ENCODE measurements at regions not wholly inside any gene's neighbourhood (a gene's known extent, or its start where the extent isn't known, plus 50 kb on each side); places are given as distances from the start of the nearest gene placed in this dataset.

GRCh38 chr11:127640561-127641451 is 640.2 kb upstream of the KIRREL3 start:
- ATAC-seq = no peak
- H3K4me3 ChIP-seq = no peak overlapping the region
- no peaks in the 10 kb centered on the region for H3K4me1 ChIP-seq (ENCODE audit: control insufficient read depth, insufficient read depth, low read length)
- no peaks in the 10 kb centered on the region for H3K27me3 ChIP-seq (replicated peaks in 1 of 2; ENCODE audit: control insufficient read depth in 2 of 2, insufficient read depth in 2 of 2, low read length in 1 of 2)
- H3K4me2 ChIP-seq (ENCODE audit: control insufficient read depth, insufficient read depth) = no peak overlapping the region
- CTCF ChIA-PET = no interaction called here
- BruUV-seq (replicated peaks) = no TSS peak
- no peak overlapping the region for H3K9ac ChIP-seq (ENCODE audit: control insufficient read depth, insufficient read depth, low read length)
- RAD21 ChIA-PET (ENCODE audit: unreplicated experiment) = no interaction called here
- in situ Hi-C loops (cut with MboI) (no loop called here), intact Hi-C loops (cut with micrococcal nuclease; ENCODE audit: unreplicated experiment) (no loop called here)
- SMC1A ChIA-PET (ENCODE audit: uncharacterized antibody, unreplicated experiment) = no interaction called here
- no peak overlapping the region for H3K27ac ChIP-seq (ENCODE audit: control insufficient read depth, insufficient read depth)
- POLR2A ChIA-PET = no interaction called here
- no peaks in the 10 kb centered on the region for H3K79me2 ChIP-seq (ENCODE audit: control insufficient read depth, insufficient read depth, low read length)
- WGBS (ENCODE audit: insufficient coverage, insufficient replicate concordance, low lambda C conversion rate, missing lambda C conversion rate) = 71% methylated on average over 1 of the region's 1 CpG
- H2AFZ ChIP-seq (ENCODE audit: control insufficient read depth, low read depth, low read length) = no peak overlapping the region
- no peak for TF ChIP-seq EGR1 (IDR thresholded peaks at IDR 0.05; ENCODE audit: borderline replicate concordance in 1 of 2, low read depth in 2 of 2, low read length in 2 of 2)
- 0 out of 2 replicates have a peak, but pooled peaks have one; percentile 44 for TF ChIP-seq IKZF1 (conservative IDR thresholded peaks at IDR 0.05)
- DNase-seq (ENCODE audit: low read depth, low spot score) = no peak
- no peak for FAIRE-seq
- H3K9me3 ChIP-seq (replicated peaks; ENCODE audit: control insufficient read depth, insufficient read depth, low read length) = no peaks in the 10 kb centered on the region
- no peaks in the 10 kb centered on the region for H4K20me1 ChIP-seq (ENCODE audit: control insufficient read depth, insufficient read depth)
- H3K36me3 ChIP-seq (ENCODE audit: control insufficient read depth in 2 of 2, insufficient read depth in 2 of 2, low read length in 1 of 2) = no peaks in the 10 kb centered on the region

DNA sequence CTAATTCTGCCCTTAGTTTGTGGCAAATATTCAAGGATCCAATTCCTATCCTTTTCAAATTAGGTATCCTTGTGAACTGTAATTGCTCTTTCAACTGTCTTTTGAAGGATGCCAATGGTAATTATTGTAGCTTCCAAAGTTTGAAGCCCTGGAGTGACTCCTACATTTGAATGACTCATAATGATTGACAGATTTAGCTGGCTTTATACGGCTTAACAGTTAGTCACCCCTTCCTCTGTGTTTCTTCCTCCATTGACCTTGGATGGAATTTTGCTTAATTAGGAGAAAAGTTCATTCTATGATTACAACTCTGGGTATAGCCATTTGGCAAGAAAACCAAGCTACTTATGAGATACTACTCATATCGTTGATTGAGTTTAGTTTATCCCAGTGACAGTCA is 639.3 kb upstream of the KIRREL3 start:
- no peak for ATAC-seq
- Histone ChIP-seq H3K4me1 (ENCODE audit: control insufficient read depth, insufficient read depth, low read length) (no peaks in the 10 kb centered on the region), H3K36me3 (ENCODE audit: control insufficient read depth in 2 of 2, insufficient read depth in 2 of 2, low read length in 1 of 2) (no peaks in the 10 kb centered on the region), H2AFZ (ENCODE audit: control insufficient read depth, low read depth, low read length) (no peak overlapping the region), H3K4me3 (no peak overlapping the region), H3K4me2 (ENCODE audit: control insufficient read depth, insufficient read depth) (no peak overlapping the region), H3K27ac (ENCODE audit: control insufficient read depth, insufficient read depth) (no peak overlapping the region), H3K27me3 (replicated peaks in 1 of 2; ENCODE audit: control insufficient read depth in 2 of 2, insufficient read depth in 2 of 2, low read length in 1 of 2) (no peaks in the 10 kb centered on the region), H3K79me2 (ENCODE audit: control insufficient read depth, insufficient read depth, low read length) (no peaks in the 10 kb centered on the region), H3K9ac (ENCODE audit: control insufficient read depth, insufficient read depth, low read length) (no peak overlapping the region), H4K20me1 (ENCODE audit: control insufficient read depth, insufficient read depth) (no peaks in the 10 kb centered on the region), H3K9me3 (replicated peaks; ENCODE audit: control insufficient read depth, insufficient read depth, low read length) (no peaks in the 10 kb centered on the region)
- in situ Hi-C loops (cut with MboI) (no loop called here), intact Hi-C loops (cut with micrococcal nuclease; ENCODE audit: unreplicated experiment) (no loop called here)
- no peak for TF ChIP-seq ZBTB4 (CRISPR knock-in tag; IDR thresholded peaks at IDR 0.05)
- DNase-seq (ENCODE audit: low read depth, low spot score) = no peak
- RAD21 ChIA-PET (ENCODE audit: unreplicated experiment) = no interaction called here
- FAIRE-seq = no peak
- CTCF ChIA-PET = no interaction called here
- WGBS (ENCODE audit: insufficient coverage, insufficient replicate concordance, low lambda C conversion rate, missing lambda C conversion rate) = 65% methylated on average over 2 of the region's 2 CpGs
- SMC1A ChIA-PET (ENCODE audit: uncharacterized antibody, unreplicated experiment) = interaction anchor here (0.9 to 1.2 kb wide), 2 partner anchors 8 to 9 kb away, joined by 3 to 4 read pairs; no protein-coding TSS in a partner anchor
- no TSS peak for BruUV-seq (replicated peaks)
- POLR2A ChIA-PET = no interaction called here

Data from GM12878 (cell line).